GM19372 (cell line): ENCODE measurements at regions not wholly inside any gene's neighbourhood (a gene's known extent, or its start where the extent isn't known, plus 50 kb on each side); places are given as distances from the start of the nearest gene placed in this dataset.

Source experiments
- ATAC-seq: cut with Tn5 transposase; IDR thresholded peaks from one replicate; pipeline ENCODE4 v1.9.1; 2021; ENCODE audit warnings: mild to moderate bottlenecking, low read depth, moderate library complexity; ENCODE audit not compliant: unreplicated experiment

- no peak for ATAC-seq
Observed at GRCh38 chr6:43986177-43986825, 141.0 kb downstream of the MRPL14 start.

- no peak for ATAC-seq
Observed at GRCh38 chr6:43985329-43985728, 141.9 kb downstream of the MRPL14 start.

- no peak for ATAC-seq
Observed at GRCh38 chr6:43984442-43985321, 142.6 kb downstream of the MRPL14 start.

GRCh38 chr6:43983632-43984031 is 143.6 kb downstream of the MRPL14 start:
- no peak for ATAC-seq

GRCh38 chr6:43983191-43983590 is 144.1 kb downstream of the MRPL14 start:
- no peak for ATAC-seq

GRCh38 chr6:43982084-43982625 is 145.1 kb downstream of the MRPL14 start:
- no peak for ATAC-seq

- ATAC-seq = no peak
Observed at GRCh38 chr6:43981363-43981990, 145.8 kb downstream of the MRPL14 start.

- no peak for ATAC-seq
Observed at GRCh38 chr6:43980004-43980795, 147.1 kb downstream of the MRPL14 start.

- ATAC-seq = no peak
Observed at GRCh38 chr6:43979525-43979924, 147.7 kb downstream of the MRPL14 start.

GRCh38 chr6:43978473-43979346 is 148.5 kb downstream of the MRPL14 start:
- no peak for ATAC-seq

GRCh38 chr6:43977404-43978111 is 149.7 kb downstream of the MRPL14 start:
- ATAC-seq = peak; percentile 70

GRCh38 chr6:43976706-43977403 is 150.4 kb downstream of the MRPL14 start:
- no peak for ATAC-seq

GRCh38 chr6:43974643-43975230 is 152.5 kb downstream of the MRPL14 start:
- no peak for ATAC-seq

- no peak for ATAC-seq
Observed at GRCh38 chr6:43973357-43973756, 153.9 kb downstream of the MRPL14 start.

GRCh38 chr6:43972913-43973300 is 154.3 kb downstream of the MRPL14 start:
- ATAC-seq = no peak

GRCh38 chr6:43972179-43972912 is 154.9 kb downstream of the MRPL14 start:
- ATAC-seq = no peak

GRCh38 chr6:43971776-43972126 is 155.5 kb downstream of the MRPL14 start:
- ATAC-seq = no peak
